Bronchial epithelial cell (primary cell): ENCODE measurements at regions not wholly inside any gene's neighbourhood (a gene's known extent, or its start where the extent isn't known, plus 50 kb on each side); places are given as distances from the start of the nearest gene placed in this dataset.

ENCODE experiments used
- DNase-seq: peaks from one replicate; pipeline ENCODE4 v3.0.0-alpha.2; 2010; ENCODE audit warnings: low read depth
- FAIRE-seq: peaks from 2 replicates; lab custom pipeline; 2011; peaks lifted over from hg19 to GRCh38; lab: Jason Lieb, UNC
- H3K27me3 ChIP-seq: 2 replicates; pipeline ENCODE4 v1.5.1; 2011; ENCODE audit warnings: low read length; ENCODE audit not compliant: control insufficient read depth, insufficient read depth
- H3K36me3 ChIP-seq: 2 replicates; pipeline ENCODE4 v1.5.1; 2011; ENCODE audit warnings: low read length; ENCODE audit not compliant: control insufficient read depth, insufficient read depth
- H3K4me3 ChIP-seq: 2 replicates; pipeline ENCODE4 v1.5.1; 2011; ENCODE audit warnings: mild to moderate bottlenecking, low read depth, low read length, control low read depth
- CTCF ChIP-seq: IDR thresholded peaks from 2 replicates; pipeline ENCODE4 v1.5.1; 2011; ENCODE audit warnings: mild to moderate bottlenecking, moderate library complexity, low read length, control low read depth, inconsistent platforms; ENCODE audit not compliant: insufficient read depth, severe bottlenecking

- no peak for FAIRE-seq
- TF ChIP-seq CTCF = no peak
- H3K27me3 ChIP-seq = no peaks in the 10 kb centered on the region
- DNase-seq = no peak
- no peaks in the 10 kb centered on the region for H3K36me3 ChIP-seq
- no peak overlapping the region for H3K4me3 ChIP-seq
These were observed 79.9 kb upstream of the TMTC4 start for GRCh38 chr13:100754459-100754858.

GRCh38 chr13:100753376-100753775 lies 78.8 kb upstream of the TMTC4 start:
- DNase-seq (no peak), FAIRE-seq (no peak)

GRCh38 chr13:100751826-100752225 lies 77.2 kb upstream of the TMTC4 start:
- FAIRE-seq = no peak
- H3K4me3 ChIP-seq = no peak overlapping the region
- DNase-seq = no peak
- no peaks in the 10 kb centered on the region for H3K27me3 ChIP-seq
- no peak for TF ChIP-seq CTCF
- H3K36me3 ChIP-seq = no peaks in the 10 kb centered on the region

More at GRCh38 chr13:100753376-100753775, 78.8 kb upstream of the TMTC4 start:
- Histone ChIP-seq H3K27me3 (no peaks in the 10 kb centered on the region), H3K4me3 (no peak overlapping the region), H3K36me3 (no peaks in the 10 kb centered on the region)
- TF ChIP-seq CTCF = no peak

- H3K27me3 ChIP-seq = no peaks in the 10 kb centered on the region
- H3K4me3 ChIP-seq = no peak overlapping the region
- no peak for FAIRE-seq
- no peak for TF ChIP-seq CTCF
- no peak for DNase-seq
- H3K36me3 ChIP-seq = no peaks in the 10 kb centered on the region
These were observed 72.5 kb upstream of the TMTC4 start for GRCh38 chr13:100746953-100747683.

- Histone ChIP-seq H3K27me3 (no peaks in the 10 kb centered on the region), H3K36me3 (no peaks in the 10 kb centered on the region), H3K4me3 (no peak overlapping the region)
- TF ChIP-seq CTCF = no peak
- DNase-seq (no peak), FAIRE-seq (no peak)
These were observed 63.7 kb upstream of the TMTC4 start for GRCh38 chr13:100738176-100738855.

- H3K4me3 ChIP-seq = no peak overlapping the region
- DNase-seq (no peak), FAIRE-seq (no peak)
- TF ChIP-seq CTCF = no peak
- no peaks in the 10 kb centered on the region for H3K27me3 ChIP-seq
- no peaks in the 10 kb centered on the region for H3K36me3 ChIP-seq
These were observed 60.9 kb upstream of the TMTC4 start for GRCh38 chr13:100735494-100735893.
